ENCODE measurements at regions not wholly inside any gene's neighbourhood (a gene's known extent, or its start where the extent isn't known, plus 50 kb on each side); places are given as distances from the start of the nearest gene placed in this dataset.

DNA sequence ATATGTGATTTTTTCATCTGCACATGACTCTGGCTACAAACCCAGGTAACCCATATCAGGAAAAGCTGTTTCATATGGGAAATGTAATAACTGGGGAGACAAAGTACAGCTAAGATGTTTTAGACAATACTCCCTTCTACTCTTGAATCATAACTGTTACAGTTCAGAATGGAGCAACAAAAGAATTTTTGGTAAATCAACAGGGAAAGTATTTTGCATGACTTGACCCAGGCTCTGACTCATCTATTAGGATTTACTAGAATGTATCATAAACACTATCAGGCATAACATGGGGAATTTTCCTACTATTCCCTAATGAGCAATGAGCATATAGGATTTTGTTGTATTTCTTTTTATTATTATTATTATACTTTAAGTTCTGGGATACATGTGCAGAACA is 553.0 kb downstream of the SLC16A7 start:
- DNase-seq, result no peak

DNA sequence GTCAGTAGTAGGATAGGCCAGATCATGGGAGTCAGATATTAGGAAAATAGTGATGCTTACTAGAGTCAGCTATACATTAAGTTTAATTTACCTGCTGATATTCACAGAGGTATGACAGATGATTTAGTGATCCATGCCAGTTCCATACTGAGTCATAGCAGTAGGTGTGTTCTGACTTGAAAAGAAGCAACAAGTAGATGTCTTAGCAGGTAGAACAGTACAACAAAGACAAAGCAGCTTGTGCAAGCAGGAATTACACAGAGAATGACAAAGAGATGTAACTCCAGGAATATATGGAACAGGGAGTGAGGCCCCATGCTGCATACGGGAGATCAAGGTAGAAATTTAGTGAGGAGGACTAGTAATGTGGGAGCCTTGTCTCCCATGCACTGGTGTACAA is 556.9 kb downstream of the SLC16A7 start:
- DNase-seq, result no peak

DNA sequence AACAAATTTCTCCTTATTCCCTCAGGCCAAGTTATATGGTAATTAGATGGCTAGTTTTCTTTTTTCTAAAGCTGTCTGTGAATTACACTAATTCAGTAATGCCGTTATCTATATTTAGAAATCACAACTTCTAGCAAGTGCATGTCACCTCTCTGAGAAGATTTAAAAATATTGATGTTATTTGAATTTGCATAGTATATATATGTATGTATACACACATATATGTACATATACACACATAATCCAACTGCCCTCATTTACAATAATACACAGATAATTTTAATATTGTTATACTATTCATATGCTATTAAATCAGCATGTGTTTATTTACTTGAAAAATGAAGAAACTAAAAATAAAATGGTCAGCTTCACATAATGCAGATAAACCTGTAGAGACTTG is 563.9 kb downstream of the SLC16A7 start:
- no peak for DNase-seq

DNA sequence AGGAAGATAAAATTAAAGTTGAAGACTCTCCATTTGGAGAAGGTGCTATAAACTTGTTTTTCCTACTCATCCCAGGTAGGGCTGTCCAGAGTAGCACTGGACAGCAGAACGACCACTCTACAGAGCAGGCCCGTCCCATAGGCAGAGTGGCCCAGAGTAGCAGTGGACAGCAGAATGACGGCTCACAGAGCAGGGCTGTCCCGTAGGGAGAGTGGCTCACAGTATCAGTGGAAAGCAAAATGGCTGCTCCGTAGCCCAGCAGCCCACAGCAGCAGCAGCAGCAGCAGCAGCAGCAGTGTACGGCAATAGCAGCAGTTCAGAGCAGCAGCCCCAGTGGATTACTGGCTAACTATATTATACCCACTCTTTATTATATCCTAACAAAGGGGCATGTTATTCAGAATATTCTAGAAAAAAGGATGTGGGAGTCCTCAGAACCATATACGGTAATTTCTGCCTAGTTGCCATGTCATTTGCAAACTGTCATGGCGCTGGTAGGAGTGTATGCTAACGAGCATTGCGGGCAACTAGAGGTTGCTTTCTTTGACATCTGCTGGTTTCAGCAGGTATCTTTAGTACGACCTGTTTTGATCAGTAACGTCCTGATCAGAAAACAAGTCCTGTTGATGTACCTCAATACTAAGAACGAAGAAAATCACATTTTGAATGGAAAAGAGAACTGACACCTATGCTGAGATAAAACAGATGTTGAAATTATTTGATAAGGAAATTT is 567.3 kb downstream of the SLC16A7 start:
- DNase-seq, result no peak

DNA sequence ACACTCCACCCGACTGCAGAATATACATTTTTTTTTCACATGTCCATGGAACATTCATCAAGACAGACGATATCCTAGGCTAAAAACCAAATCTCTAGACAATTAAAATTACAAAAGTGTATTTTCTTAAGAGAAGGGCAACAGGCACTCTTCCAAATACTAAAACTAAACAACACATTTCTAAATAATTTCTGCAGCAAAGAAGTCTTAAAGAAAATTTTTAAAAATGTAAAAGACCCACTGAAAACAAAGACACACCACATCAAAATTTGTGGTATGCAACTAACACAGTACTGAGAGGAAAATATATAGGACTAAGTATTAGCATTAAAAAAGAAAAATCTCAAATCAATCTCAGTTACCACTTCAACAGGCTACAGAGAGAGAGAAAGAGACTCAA is 570.0 kb downstream of the SLC16A7 start:
- DNase-seq, result no peak

DNA sequence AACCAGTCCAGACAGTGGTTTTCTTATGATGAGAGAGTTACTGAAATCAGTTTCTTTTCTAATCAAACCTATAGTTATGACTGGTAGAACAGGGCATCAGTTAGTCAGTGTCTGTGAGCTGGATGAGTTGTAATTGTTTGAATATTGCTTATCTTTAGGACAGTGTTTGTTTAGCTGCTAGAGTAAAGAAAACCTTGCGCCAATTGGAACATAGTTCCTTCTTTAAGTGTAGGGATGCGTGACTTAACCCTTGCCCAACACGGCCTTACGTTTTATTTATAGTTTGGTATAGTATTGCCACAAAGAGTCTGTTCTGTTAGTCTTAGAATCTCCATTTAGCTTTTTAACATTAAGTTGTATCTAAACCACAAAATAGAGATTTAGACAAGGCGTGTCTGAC is 572.6 kb downstream of the SLC16A7 start:
- no peak for DNase-seq

DNA sequence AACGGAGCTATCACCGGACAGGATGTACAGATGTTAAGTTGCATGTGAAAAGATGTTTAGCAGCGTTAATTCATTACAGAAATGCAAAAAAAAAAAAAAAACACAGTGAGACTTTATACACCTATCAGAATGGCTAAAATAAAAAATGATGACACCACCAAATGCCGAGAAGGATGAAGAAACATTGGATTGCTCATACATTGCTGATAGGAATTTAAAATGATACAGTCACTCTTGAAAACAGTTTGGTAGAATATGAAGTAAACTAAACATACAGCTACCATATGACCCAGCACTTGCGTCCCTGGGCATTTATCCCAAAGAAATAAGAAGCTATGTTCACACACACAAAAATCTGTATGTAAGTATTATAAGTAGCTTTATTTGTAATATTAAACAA is 574.1 kb downstream of the SLC16A7 start:
- DNase-seq, result no peak

DNA sequence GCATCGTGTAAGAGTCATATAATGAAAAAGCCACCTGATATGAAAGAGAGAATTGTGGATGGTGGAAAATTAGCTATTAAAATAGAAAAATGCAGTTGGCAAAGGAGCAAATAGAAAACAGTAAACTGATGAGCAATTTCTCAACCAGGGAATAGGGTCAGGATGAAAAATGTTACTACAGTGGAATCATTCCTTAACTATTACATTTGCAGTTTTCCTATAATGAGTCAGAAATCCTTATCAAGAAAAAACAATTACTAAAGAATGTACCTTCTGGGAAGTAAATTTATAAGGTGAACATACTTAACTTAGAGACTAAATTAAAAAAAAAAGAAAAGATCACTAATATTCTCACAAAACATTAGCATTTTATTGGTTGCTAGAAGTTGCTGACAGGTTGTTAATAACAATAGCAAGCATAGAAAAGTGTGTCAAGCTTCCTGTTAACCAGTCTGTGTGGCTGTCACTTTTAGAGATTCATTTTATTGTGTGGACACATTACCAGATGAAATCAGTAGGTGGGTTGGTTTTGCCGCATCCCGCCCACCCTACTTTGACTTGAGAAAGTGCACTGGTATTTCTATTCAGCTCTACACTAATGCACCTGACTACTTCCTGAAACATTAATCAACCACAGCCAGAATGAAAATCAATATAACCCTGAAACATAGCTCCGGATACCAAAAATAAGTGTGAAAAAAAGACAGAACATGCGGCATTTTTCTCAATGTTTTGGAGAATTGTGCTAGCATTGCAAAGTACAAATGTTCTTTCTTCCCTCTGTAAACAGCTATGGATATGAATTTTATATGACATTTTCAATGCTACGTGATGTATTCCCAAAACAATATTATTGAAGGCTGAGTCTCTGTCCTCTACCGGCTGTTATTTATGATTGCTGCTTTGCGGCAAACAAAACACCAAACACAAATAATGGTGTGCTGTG is 576.7 kb downstream of the SLC16A7 start:
- DNase-seq, result no peak

DNA sequence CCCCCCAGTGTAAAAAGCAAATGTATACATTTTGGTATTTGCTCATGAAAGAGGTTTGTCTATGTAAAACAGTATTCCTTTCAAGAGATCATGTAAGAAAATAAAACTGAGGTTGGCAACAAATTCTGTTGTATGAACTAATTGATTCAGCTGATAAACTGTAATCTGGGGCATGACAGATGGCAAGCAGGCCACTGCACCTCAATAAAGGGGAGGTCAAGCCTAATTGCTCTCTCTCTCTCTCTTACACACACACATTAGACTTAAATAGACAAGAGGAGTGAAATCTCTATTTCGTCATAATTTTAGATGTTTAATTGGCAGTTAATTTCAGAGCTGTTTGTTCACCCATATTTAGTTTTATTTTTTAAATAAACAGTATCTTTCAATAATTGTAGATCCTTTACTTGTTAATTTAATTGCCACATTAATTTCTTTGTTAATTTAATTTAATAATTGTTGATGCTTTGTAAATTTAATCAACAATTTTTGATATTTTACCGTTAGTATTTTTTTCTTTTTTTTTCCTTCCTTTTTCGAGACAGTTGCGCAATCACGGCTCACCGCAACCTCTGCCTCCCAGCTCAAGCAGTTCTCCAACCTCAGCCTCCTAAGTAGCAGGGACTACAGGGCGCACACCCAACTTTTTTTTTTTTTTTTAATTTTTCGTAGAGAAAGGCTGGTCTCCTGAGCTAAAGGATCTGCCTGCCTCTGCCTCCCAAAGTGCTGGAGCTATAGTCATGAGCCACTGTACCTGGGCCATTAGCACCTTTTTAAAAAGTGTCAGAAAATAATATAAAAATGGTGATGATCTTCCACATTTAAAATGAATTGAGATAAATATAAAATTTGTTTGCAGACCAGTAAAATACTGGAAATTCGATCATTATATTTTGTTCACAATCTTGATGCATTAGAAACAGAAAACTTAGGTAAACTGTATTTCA is 577.7 kb downstream of the SLC16A7 start:
- DNase-seq, result peak; percentile 8

DNA sequence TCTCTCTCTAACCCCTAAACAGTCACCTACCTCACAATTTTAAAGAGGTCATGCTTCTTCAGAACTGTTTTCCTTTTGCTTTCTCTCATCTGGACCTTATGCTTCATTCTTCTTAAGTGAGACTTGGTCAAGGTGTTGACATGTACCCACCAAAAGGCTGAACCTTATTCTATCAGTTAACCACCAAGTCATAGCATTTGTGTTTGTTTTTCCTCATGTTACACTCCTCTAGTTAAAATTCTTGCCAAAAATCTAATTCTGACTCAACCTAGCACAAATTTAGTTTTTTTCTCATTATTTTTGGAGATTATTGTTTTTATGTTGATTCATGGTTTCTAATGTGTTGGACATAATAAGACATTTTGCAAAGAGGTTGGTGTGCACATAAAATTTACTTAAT is 578.6 kb downstream of the SLC16A7 start:
- DNase-seq, result no peak

DNA sequence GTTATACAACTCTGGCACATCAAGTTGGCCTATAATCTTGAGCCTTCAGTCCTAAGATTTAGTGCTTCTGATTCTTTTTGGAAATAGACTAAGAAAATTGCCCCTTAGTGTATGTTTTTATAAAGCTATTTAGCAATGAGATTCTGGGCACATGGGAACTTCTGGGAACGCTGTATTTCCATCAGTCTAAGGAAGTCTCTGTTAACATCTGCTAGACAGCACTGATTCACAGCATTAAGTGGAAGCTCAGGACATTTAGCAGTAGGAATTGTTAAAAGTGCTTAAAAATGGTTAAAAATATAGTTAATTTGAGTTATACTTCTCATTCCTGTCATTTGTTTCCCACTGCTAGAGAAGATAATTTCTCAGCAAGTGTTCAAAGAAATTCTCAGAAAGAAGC is 579.1 kb downstream of the SLC16A7 start:
- DNase-seq, result no peak

DNA sequence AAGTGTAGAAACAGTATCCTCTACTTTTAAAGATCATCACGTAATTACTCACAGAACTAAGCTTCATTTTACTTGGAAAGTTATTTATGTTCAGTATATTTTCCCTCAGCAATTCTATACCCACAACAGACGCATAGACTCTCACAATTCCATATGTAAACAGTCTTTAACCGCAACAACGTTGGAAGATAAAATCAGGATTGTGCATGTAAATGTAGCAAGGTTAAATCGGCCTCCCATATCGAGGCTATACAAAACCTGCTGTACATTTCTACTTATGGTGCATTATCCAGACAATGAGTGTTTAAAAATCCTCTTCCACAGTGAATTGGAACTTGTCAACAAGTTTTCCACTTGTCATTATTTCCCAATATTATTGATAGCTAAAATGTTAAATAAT is 581.1 kb downstream of the SLC16A7 start:
- DNase-seq, result no peak

DNA sequence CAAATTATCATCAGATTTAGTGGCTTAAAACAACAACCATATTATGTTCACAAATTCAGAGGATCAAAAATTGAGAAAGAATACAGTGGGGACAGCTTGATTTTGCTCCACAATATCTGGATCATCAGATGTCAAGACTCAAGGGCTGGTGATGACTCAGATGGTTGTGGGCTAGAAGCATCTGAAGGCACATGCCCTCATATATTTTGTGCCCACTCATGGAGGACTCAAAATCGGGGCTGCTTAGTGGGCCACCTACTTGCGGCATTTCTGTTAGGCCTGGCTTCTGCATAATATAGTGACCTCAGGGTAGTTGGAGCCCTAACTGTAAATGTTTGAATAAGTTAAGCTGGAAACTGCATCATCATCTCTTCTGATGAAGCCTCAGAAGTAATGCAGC is 584.5 kb downstream of the SLC16A7 start:
- no peak for DNase-seq

DNA sequence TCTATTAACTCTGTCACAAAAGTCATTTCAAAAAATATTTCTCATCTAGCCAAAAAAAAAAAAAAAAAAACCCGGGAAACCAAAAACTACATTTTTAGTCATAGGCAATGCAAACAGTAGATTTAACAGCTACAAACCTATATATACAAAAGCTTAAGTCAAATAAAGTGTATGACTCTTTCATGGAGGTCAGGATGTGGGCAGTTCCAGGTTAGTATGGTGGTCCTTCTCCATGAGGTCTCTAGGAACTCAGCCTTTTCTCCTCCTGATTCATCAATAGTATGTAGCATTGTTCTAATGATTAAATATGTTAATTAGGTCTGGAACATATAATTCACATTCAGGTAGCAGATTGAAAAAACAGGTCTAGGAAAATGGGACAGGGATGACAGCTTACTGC is 586.5 kb downstream of the SLC16A7 start:
- DNase-seq, result no peak

DNA sequence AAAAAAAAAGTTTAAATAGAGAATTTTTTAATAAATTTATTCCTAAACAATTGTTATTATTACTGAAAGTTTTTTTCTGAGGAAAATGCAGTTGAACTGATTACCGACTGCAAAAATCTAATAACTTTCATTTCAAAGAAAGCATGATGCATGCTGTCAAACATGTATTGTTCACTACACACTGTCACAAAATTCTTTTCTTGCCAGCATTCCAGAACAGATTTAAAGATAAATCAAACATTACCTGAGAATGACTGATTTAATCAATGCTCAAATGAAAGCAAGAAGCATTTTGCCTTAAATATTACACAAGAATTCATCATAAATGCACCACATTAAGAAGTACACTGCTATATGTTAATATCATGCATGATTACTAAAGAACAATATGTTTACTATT is 588.3 kb downstream of the SLC16A7 start:
- no peak for DNase-seq

DNA sequence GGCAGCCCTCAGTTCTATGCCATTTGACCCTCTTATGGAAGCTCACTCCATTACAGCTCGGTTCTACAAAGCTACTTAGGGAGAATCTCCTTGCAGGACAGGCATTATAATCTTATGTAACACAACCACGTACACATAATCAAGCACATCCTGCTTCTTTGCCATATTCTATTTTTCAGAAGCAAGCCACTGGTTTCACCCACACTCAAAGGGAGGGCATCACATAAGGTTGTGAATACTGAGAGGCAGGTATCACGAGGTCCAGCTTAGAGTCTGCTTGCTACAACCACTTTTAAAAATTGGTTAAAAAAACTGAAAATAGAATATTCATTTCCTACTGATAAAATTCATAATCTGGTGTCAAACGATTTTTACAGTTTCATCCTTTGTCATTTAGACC is 589.2 kb downstream of the SLC16A7 start:
- no peak for DNase-seq

DNA sequence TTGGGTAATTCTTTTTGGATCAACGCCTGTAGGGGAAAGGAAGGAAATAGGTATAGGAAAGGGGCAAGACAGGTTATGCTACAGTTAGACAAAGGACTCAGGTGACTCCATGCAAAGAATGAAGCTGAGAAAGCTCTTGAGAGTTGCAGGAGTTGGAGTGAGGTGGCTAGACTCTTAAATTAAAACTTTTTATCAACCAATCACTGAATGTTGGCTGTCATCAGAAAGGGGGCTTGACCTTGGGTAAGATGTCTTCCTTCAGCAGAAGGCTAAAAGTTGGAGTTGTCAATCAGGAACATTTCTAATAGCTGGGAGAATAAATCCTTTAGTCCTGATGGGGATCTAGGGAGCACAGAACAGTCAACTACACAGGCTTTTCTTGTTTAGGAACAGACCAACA is 595.4 kb downstream of the SLC16A7 start:
- DNase-seq, result no peak

DNA sequence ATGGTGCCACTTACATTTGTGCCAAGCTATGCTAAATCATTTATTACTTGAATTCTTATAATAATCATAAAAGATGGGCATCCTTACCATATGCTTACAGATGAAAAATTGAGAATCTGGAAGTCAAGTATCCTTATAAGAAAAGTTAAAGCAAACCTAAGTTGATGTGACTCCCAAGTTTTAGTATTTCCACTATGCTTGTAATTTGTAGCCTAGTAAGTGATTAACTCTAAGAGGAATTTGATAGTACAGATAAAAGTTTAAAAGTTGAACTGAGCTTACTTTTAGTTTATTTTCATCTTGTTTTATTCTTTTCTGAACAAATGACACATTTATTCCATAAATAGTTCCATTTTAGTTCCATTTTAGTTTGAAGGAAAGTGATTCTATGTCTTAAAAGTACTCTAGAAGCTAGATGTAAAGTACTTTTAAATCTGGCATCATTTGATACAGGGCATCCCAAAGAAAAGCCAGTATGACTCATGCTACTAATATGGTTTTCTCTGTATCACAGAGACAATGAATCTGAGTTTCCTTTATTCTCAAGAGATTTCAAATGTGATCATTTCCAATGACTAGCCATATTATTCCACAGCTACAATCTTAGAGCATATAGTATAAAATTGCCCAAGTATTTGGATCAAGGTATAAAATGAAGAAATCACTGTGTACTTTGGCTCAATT is 596.0 kb downstream of the SLC16A7 start:
- DNase-seq, result no peak

DNA sequence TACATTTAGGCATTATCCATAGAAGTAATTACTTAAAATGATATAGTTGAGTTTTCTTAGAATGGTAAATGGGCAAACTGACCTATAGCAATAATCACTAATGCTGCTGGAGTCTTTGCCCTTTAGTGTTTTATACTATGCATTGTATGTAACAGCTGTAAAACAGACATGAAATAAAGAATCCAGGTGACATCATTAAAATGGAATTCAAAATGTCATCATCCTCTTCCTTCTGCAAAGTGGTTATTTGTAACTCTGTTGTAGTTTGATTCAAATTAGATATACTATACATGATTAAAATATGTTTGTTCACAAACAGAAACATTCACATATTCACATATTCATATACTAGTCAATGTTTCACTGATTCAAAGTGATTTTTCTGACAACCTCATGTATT is 598.8 kb downstream of the SLC16A7 start:
- no peak for DNase-seq

DNA sequence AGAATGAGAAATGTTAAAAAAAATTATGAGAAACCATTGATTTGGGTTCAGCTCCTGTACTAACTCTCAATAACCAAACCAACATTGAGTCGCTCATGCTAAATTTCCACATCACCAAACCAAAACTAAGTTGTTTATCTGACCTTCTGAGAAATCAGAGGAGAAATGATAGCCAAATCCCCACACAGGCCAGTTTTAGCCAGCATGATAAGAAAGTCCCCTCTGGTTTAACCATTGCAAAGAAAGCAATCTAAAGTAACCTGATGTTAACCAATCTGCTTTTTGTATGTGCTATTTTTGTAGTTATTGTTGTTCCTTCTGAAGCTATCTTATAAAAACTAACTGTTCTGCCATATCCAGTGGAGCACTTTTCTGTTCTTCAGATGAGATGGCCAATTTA is 599.7 kb downstream of the SLC16A7 start:
- DNase-seq, result no peak

DNA sequence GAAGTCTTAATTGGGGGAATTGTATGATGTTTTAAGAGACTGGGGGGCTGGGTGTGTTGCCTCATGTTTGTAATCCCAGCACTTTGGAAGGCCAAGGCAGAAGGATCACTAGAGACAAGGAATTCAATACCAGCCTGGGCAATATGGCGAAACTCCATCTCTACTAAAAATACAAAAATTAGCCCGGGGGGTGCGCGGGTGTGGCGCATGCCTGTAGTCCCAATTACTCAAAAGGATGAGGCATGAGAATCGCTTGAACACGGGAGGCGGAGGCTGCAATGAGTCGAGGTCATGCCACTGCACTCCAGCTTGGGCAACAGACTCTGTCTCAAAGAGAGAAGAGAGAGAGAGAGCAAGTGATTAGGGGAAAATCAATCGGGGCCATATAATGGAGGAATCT is 600.5 kb downstream of the SLC16A7 start:
- no peak for DNase-seq

DNA sequence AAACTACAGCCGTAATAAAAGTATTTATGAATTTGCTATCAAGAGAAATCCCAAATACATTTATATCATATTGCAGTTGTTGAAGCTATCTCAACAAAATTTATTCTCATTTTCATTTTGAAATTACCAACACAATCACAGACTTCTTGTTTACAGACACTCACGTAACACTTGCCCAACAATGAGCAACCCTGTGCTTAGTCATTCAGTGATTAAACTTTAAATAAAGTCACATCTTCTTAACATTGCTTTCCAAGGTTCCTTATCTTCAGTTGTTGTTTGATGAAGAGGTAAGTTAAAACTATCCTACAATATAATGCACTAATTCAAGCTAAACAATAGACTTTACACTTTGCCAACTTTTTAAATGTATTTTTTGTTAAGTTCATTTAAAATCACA is 601.8 kb downstream of the SLC16A7 start:
- DNase-seq, result no peak

DNA sequence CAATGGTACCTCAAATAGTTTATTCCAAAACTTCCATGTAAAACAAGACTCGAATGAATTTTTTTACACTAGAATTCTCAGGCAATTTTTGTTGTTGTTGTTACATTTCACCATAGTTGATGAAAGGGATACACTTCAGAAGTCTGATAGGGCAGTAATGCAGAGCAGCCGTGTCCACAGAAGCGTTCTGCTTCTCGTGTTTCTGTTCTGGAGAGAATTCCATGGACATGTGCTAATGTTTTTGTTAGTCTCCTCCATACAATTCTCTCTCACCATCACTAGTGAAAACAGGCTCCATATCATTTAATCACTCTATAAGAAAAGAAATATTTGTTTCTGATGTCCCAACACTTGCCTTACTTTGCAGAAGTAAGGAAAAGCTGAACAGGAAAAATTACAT is 606.1 kb downstream of the SLC16A7 start:
- DNase-seq, result no peak
